DMS153 (cell line): ENCODE measurements at regions not wholly inside any gene's neighbourhood (a gene's known extent, or its start where the extent isn't known, plus 50 kb on each side); places are given as distances from the start of the nearest gene placed in this dataset.

Source experiments
- DNase-seq: peaks from one replicate; lab custom pipeline; 2025; lab: John Stamatoyannopoulos, UW

GRCh38 chr2:79453918-79454317 is 58.9 kb upstream of the CTNNA2 start:
- DNase-seq: no peak

DNA sequence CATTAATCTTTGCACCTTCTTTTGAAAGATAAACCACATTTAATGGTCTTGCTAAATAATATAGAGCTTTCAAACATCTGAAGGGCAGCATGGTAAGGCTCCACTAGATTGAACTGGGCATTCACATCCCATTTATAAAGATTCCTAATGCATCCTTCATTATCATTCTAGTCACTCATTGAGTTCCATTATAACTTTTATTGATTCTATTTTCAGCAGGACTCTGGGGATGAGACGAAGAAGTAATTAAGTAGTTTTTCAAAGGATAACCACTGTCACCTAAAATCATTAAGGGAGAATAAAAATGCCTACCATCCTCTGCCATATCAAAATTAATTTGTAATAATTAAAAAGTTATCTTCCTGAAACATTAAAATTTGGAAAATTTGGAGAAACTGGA is 60.2 kb upstream of the CTNNA2 start:
- no peak for DNase-seq

DNA sequence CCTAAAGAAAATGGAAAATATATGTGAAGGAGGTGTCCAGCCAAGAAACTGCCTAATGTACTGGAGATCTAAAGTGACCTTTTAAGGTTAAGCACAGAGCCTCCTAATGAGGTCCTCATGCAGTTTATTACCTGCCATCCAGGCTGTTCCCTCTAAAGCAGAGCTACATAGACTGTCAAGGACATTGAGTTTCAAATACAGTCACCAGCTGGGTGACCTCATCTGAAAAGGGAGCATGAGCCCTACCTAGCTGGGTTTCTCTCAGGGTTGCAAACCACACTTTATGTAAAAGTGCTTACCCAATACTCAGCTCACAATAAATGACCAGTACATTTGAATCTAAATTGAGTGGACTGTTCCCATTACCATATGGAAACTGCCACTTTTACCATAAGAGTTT is 65.4 kb upstream of the CTNNA2 start:
- no peak for DNase-seq

DNA sequence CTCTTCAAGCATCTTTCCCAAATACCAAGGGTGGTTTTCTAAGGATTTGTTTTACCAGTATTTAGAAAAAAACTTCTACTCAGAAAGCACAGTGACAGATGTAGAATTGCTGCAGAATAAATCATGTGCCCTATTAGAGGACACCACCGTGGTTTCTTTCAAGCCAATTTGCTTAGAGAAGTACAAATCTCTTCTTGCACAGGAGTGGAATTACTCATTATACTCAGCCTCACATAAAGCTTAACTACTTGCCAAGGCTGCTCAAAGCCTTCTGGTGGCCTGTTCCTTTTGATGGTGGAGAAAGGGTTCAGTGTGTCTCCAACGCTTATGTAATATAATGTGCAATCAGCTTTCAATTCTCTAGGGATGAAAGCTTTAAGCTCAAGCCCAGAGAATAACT is 66.5 kb upstream of the CTNNA2 start:
- no peak for DNase-seq

DNA sequence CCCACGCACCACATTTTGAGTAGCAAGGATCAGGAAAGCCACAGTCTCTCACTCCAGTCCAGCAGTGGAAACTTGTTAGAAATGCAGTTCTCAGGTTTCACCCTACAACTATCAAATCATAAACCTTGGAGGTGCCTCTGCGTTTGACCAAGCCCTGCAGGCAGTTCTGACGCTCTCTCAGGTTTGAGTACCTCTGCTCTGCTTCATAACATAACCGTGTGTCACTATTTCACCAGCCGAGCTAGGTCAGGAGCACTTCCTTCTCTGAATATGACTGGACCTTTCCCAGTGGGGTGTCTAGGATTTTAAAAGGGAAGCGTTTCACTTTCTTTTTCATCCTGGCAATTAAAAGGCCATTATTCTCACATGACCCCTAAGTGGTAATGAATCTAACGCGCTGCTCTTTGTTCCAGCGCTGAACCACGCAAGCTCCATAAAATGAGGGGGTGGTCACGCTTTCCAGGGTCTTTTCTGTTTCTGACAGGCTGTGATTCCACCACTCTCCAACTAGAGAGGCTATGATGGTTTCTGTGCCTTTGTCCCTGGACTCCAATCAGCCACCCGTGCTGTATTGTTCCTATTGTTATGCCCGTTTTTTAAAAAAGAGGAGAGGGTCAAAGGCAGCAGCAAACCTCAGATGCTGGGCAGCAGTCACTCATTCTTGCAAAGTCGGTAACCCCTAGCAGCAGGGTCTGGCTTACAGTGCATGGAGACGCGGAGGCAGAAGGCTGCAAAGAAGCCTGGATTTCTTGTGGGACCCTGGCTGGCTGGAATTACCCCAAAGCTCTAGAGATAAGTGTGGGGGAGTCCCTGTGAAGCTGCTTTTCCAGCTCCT is 75.2 kb upstream of the CTNNA2 start:
- peak; percentile 35 for DNase-seq

DNA sequence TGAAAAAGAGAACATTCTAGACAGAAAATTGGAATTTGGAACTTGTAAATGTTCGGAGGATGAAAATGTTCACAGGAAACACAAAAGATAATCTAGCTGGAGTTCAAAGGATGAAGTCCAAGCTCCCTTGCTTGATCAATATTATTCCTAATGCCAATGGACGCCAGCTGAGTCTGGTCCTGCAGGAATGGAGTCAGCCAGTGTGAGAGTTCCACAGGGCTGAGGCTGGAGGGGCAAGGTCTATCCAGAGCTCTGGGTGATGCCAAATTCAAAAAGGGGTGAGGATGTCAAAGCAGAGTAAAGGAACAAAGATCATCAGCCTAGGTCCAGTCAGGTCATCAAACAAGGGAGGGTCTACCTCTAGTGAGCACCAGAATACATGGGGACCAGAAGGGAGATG is 78.5 kb upstream of the CTNNA2 start:
- no peak for DNase-seq

DNA sequence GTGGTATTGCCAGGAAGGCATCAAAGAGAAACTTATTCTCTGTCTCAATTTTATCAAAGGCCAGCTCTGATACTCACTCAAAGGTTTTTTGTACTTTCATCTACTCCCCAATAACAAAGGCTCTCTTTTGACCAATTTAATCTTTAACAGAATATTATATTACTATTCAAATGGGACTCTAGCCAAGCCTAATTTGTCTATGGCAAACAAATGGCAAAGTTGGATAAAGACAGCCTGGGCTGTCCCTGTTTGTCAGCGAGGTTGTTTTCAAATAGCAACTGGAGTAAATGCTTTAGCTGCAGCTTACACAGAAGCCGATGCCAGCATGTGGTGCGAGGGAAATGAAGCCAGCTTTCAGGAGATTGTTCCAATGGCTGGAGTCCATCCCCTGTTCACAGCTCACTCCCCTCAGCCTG is 80.1 kb upstream of the CTNNA2 start:
- no peak for DNase-seq

DNA sequence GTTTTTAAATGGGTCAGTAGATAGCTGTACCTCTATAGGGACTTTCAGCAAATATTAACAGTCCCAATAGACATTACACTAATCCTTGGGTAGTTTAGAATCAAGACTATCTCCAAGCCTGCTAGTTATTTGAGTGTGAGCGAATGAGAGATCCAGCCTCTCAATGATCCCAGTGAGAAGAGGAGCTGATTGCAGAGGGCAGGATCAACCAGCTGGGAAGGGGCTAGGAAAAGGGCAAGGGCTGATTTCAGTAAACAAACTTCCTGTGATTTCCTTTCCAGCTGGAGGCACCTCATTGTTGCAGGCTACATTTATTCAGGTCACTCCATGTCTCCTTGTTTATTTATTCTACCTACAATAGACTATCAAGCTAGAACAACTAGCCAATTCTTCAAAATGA is 84.1 kb upstream of the CTNNA2 start:
- DNase-seq: no peak

DNA sequence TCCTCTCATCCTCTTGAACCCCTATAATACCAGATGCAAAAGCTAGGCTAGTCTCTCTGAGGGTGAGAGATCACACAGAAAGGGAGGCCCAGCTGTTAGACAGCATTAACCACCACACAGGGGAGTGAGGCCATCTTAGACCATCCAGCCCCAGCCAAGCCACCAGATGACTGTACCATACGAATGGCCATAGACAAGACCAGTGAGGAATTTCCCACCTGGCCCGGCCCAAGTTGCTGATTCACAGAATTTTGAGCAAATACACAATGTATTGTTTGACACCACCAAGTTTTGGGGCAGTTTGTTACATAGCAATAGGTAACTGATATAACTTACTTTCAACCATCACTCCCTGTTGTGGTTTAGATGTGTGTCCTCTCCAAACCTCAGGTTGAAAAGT is 98.2 kb upstream of the CTNNA2 start:
- DNase-seq: no peak

DNA sequence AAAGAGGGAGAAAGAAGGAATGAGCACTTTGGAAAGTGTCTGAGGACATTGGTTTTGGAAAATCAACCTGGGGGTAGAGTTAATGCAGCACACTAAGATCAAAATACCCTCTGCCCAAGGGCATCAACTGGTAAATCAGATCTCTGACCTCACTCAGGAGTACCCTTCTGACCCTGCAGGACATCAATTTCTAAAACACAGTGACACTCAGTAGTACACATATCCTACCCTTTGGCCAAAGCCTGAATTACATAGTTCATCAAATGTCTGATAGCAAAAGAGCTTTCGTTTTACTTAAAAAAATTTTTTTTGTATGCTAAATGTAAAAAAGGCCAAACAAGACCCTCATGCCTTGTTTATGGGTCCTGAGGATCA is 118.4 kb upstream of the CTNNA2 start:
- no peak for DNase-seq

DNA sequence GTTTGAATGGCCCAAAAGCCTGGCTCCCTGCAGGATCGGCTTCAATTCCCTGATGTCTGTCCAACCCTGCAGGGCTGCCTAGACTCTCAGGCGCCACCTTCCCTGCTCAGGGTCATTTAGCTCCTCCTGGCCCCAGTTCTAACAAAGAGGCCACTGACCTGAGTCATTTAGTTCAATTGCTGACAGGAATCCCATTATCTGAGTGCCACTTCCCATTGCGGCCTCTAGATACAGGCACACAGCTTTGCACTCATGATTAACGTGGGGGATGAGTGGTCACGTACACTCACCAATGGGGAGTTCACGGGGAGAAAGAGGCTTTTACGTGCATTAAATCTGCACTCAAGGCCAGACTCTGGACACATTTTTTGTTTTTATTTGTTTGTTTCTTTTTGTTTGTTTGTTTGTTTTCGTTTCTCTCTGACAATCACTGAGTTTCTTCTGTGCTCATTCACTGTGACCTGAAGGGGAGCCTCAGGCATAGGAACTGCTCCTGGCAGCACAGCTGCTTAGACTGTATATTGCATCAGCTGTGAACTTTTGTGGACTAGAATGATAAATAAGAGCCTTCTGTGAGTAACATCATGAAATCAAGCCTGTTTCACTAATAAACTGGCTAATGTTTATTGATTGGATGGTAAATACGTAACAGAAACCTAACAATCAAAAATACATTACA is 118.9 kb upstream of the CTNNA2 start:
- peak; percentile 80 for DNase-seq

DNA sequence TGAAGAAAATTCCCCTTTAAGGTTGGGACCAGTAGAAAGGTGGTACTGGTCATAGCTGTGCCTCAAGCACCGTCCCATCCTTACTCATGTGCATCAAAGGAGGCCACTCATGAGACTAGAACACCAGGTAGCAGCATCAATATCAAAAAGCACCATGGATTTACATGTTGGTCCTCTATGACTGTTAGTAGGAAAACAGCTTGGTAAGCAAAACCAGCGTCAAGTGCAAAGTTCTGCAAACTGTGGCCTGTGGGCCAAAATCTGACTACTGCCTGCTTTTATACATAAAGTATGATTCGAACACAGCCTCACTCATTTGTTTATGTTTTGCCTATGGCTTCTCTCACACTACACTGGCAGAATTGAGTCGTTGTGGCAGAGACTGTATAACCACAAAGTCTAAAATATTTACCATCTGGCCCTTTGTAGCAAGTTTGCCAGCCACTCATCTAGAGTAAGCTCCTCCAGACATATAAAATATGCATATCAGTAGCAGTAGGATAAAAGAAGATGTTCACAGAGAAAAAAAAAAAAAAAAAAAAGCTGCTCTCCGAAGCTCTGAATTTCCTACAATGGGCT is 119.7 kb upstream of the CTNNA2 start:
- no peak for DNase-seq

DNA sequence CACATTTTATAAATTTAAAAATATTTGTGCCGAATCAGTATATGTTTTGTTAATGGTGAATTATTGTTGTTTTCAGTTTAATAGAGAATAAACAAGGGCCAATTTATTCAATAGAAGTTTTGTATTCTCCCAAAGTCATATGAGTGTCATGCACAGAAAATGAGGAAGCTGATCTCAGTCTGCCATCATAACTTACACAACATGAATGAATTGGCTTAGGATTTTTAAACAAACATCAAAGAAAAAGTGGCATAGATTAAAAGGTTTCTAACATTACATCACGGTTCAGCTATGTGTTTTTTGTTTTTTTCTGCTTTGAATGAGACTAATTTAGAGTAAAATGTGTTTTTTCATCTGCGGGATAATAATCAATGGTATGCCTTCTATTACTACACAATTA is 123.4 kb upstream of the CTNNA2 start:
- no peak for DNase-seq

- no peak for DNase-seq
Measured at GRCh38 chr2:79388024-79388423, 124.8 kb upstream of the CTNNA2 start.

GRCh38 chr2:79387431-79387830 is 125.4 kb upstream of the CTNNA2 start:
- no peak for DNase-seq

GRCh38 chr2:79383681-79384080 is 129.2 kb upstream of the CTNNA2 start:
- no peak for DNase-seq

DNA sequence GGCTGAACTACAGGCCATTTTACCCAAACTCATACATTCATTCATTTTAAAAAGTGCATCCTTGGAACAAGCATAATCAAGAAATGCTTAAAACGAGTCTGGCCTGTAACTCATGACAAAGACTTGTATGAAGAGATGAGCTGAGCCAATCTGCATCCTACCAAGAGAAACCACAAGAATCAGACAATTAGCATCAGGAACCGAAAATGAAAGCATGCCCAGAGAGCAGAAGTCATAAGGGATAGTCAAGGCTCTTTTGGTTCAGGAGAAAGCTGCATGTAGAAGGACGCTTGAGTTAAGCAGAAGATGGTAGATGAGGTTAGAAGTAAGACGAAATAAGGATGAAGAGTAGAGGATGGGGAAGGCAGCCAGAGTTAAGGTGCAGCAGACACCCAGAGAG is 137.0 kb upstream of the CTNNA2 start:
- no peak for DNase-seq

- no peak for DNase-seq
Measured at GRCh38 chr2:79373358-79374130, 139.3 kb upstream of the CTNNA2 start.

GRCh38 chr2:79370976-79371538 is 141.8 kb upstream of the CTNNA2 start:
- DNase-seq: no peak

DNA sequence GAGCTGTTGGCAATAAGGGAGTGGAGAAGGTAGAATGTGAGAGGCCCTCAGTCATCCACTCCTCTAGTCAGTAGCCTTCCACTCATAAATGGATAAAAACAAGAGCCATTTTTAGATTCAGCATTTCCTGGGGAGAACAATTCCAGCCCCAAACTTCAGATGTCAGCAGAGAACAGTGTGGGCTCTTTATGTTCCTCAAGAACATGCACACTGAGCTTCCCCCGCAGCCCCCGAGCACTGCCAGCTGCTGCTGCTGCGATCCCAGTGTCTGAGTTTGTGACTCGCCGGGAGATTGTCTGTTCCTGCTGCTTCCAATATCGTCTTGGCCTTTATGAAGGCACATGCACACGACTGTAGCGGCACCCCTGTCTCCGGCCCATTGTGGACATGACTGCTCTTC is 143.7 kb upstream of the CTNNA2 start:
- DNase-seq: no peak

- DNase-seq: no peak
Measured at GRCh38 chr2:79368116-79368630, 144.7 kb upstream of the CTNNA2 start.

- no peak for DNase-seq
Measured at GRCh38 chr2:79359419-79359818, 153.4 kb upstream of the CTNNA2 start.
